HG02610 (cell line): ENCODE measurements at regions not wholly inside any gene's neighbourhood (a gene's known extent, or its start where the extent isn't known, plus 50 kb on each side); places are given as distances from the start of the nearest gene placed in this dataset.

Experiments
- ATAC-seq: cut with Tn5 transposase; IDR thresholded peaks from one replicate; pipeline ENCODE4 v1.9.1; 2021; ENCODE audit warnings: mild to moderate bottlenecking, moderate library complexity; ENCODE audit not compliant: unreplicated experiment

GRCh38 chr12:47312808-47313426, 233.2 kb upstream of the AMIGO2 start:
- peak; percentile 90 for ATAC-seq

- no peak for ATAC-seq
Measured at GRCh38 chr12:47312147-47312546, 232.4 kb upstream of the AMIGO2 start.

- no peak for ATAC-seq
Measured at GRCh38 chr12:47311568-47311967, 231.8 kb upstream of the AMIGO2 start.

- no peak for ATAC-seq
Measured at GRCh38 chr12:47311010-47311409, 231.3 kb upstream of the AMIGO2 start.

- no peak for ATAC-seq
Measured at GRCh38 chr12:47308672-47309071, 228.9 kb upstream of the AMIGO2 start.

- peak; percentile 85 for ATAC-seq
Measured at GRCh38 chr12:47307680-47308399, 228.1 kb upstream of the AMIGO2 start.

GRCh38 chr12:47306773-47307679, 227.3 kb upstream of the AMIGO2 start:
- ATAC-seq, result peak; percentile 15

GRCh38 chr12:47306130-47306529, 226.4 kb upstream of the AMIGO2 start:
- no peak for ATAC-seq

- no peak for ATAC-seq
Measured at GRCh38 chr12:47305464-47305863, 225.7 kb upstream of the AMIGO2 start.

- ATAC-seq, result no peak
Measured at GRCh38 chr12:47303995-47304560, 224.3 kb upstream of the AMIGO2 start.

GRCh38 chr12:47303207-47303606, 223.4 kb upstream of the AMIGO2 start:
- no peak for ATAC-seq

- ATAC-seq, result peak; percentile 75
Measured at GRCh38 chr12:47302111-47302671, 222.4 kb upstream of the AMIGO2 start.

GRCh38 chr12:47299586-47299985, 219.8 kb upstream of the AMIGO2 start:
- ATAC-seq, result no peak

GRCh38 chr12:47297993-47298392, 218.2 kb upstream of the AMIGO2 start:
- ATAC-seq, result no peak

- ATAC-seq, result no peak
Measured at GRCh38 chr12:47296828-47297227, 217.1 kb upstream of the AMIGO2 start.

- no peak for ATAC-seq
Measured at GRCh38 chr12:47293406-47293805, 213.6 kb upstream of the AMIGO2 start.

GRCh38 chr12:47286676-47287075, 206.9 kb upstream of the AMIGO2 start:
- ATAC-seq, result no peak
